Right hindlimb (tissue), 1 donor: ENCODE measurements at regions not wholly inside any gene's neighbourhood (a gene's known extent, or its start where the extent isn't known, plus 50 kb on each side); places are given as distances from the start of the nearest gene placed in this dataset.

Experiments
- DNase-seq: peaks from one replicate; pipeline ENCODE4 v3.0.0-alpha.2; 2018

- no peak for DNase-seq
Observed at GRCh38 chr1:193513032-193513431, 326.6 kb upstream of the B3GALT2 start.

DNA sequence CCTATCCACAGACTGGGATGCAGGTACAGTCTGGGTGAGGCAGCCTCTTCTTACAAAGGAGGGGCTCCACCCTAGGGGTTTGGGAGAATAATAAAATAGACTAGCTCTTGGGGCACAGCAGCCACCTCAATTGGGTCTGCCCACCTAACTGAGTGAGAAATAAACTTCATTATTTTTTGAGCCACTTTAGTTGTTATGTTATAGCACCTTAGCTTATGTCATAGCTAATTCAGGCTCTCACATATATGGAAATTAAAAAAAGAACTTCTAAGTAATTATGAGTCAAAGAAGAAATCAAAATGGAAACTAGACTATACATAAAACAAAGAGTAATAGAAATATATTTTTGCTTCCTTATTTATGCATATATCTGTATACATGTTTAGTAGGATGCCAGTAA is 318.5 kb upstream of the B3GALT2 start:
- DNase-seq = no peak

DNA sequence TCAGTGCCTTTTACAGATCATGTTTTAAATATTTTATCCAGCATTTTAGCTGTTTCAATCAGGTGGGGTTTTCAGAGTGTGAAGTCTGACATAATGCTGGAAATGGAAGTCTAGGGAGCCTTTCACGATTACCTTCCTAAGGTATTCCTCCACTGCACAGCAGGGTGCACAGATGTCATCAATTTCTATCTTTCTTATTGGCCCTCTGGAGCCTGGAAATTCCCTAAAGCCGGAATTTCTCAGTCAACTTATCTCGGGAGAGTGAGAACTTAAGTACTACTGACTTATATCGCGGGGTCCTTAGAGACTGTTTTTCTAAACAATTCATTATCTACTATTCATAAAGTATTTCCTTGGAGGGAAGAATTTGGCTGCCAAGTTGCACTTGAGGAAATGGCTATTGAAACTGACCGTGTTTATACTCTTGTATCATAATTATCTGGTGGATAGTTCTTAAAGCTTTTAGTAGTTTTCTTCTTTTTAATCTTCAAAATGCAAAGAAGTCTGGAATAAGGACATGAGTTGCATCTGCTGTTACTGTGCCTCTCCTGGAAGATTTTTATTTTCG is 311.8 kb upstream of the B3GALT2 start:
- DNase-seq = no peak

DNA sequence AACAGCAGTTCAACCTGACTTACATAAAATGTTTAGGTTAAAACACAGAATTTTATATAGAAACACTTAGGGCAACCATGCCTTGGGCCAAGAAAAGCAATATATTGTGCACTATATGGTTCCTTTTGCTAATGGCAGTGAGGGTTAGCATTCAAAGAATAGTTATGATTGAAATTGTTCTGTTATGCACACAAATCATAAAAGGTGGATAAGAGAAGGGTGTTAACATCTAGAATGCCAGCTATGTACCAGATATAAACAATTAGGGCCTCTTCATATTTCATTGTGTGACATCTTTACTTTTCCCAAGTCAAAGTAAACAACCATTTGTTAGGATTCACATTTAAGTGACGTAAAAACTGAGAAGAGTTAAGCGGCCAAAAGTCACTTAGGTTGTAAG is 308.0 kb upstream of the B3GALT2 start:
- no peak for DNase-seq

GRCh38 chr1:193489191-193489590 is 302.8 kb upstream of the B3GALT2 start:
- no peak for DNase-seq

- DNase-seq = no peak
Observed at GRCh38 chr1:193487722-193488121, 301.3 kb upstream of the B3GALT2 start.

DNA sequence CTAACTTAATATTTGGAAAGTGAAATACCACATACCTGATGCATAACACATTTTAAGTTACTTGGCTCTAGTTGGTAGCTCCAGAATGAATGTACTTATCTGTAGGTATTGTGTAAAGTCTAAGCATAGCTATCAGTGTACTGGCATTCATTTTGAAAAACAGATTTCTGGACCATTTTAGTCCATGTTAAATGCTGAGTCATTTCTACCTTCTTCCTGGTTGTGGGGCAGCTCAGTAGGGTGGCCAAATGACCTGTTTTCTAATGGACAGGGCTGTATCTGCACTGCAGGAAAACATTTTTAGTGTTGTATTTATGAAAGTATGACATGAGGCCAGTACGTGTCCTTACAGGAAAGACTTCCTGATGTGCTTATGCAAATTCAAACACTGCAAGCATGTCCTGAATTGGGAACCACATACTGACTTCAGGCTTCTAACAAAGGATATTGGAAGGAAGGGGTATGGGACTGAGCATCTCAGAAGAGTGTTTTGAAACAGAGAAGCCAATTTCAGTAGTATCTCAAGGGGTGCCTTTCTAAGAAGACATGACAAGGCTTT is 300.3 kb upstream of the B3GALT2 start:
- no peak for DNase-seq

DNA sequence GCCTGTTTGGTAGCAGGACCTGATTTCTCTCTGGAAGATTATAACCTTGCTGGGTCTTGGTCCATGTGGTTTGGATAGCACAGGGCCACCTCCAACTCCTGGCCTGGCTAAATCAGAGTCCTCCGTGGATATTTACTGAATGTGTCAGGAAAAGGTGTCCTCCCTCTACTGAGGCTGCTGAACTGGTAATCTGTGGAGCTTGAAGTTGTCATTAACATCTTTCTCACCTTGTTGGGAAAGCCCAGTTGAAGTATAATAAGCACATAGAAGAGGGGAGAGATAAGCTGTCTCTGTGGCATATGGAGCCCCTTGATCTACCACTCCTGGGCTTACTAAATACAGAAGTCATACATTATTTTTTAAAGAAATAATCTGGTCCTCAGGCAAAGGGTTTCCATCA is 294.3 kb upstream of the B3GALT2 start:
- DNase-seq = no peak

GRCh38 chr1:193479187-193479586 is 292.8 kb upstream of the B3GALT2 start:
- DNase-seq = no peak

GRCh38 chr1:193476748-193477147 is 290.3 kb upstream of the B3GALT2 start:
- no peak for DNase-seq

DNA sequence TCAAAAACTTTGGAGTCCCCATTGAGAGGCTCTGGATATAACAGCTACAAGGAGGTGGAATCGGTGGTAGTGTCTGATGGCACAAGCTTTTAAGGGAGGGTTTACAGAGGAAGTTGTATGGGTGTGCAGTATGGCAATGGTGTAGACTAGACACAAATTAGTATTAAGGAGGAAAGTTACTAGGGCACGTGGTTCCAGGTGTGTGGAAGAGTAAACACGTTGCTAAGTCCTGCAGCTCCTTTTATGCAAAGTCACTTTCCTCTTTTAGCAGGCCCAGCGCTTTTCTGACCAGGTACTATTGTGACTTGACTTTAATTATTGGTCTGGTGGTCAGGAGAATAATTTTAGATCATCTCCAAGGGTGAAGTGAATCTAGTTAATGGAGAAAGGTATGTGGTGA is 287.5 kb upstream of the B3GALT2 start:
- no peak for DNase-seq

DNA sequence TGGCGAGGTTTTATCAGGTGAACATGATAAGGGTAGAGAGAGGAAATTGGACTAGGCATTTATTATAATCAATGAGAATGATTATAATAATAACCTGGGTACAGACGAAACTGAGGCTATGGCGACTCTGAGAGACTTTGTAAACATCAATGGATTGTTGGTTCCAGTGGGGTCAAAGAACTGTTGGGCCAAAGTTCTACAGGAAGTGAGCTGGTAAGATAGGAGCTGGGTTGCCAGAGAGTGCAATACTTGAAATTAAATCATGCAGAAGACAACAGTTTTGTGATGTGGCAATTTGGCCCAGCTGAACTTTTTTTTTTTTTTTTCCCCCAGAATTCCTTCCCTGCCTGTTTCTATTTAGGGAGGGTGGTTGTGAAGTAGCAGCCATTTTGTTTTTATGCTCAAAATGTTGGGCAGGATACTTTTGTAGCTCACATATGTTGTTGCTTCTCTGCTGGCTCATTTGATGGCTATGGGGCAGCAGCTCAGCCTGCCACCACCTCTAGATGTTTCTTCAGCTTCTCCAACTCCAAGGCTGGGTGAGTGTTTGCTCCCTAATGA is 286.5 kb upstream of the B3GALT2 start:
- no peak for DNase-seq

GRCh38 chr1:193472430-193472829 is 286.0 kb upstream of the B3GALT2 start:
- no peak for DNase-seq

- no peak for DNase-seq
Observed at GRCh38 chr1:193471981-193472380, 285.6 kb upstream of the B3GALT2 start.

GRCh38 chr1:193463326-193463932 is 277.0 kb upstream of the B3GALT2 start:
- DNase-seq = no peak

DNA sequence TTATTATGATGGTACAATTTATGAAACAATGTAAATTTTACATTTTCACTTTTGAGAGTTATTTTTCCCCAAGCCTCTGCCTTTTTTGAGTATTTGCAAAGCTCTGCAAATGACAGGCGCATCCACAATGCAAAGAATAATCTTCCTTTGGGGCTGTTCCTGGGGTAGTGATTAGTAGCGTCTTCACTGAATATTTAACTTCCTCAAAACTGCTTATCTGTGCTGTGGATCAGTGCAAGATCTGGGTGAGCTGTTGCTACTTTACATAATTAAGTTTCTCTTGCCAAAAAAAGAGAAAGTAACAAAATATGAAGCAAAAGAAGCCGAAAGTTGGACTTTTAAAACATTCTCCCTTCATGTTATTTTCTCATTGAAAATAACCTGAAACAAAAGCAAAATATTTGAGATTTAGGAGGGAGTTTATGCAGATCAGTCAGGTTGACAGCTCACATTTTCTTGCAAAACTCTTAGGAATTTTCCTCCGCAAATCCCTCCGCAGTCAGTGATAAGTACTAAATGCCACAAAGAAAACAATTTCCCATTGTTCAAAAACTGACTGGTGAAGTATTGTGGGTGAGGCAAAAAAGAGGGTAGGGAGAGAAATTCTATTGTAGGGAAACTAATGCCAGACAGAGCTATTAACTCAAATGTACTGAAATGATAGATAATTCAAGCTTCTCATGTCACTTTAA is 276.4 kb upstream of the B3GALT2 start:
- no peak for DNase-seq

- no peak for DNase-seq
Observed at GRCh38 chr1:193458628-193459027, 272.2 kb upstream of the B3GALT2 start.

GRCh38 chr1:193457676-193458075 is 271.3 kb upstream of the B3GALT2 start:
- DNase-seq = no peak

- DNase-seq = no peak
Observed at GRCh38 chr1:193456811-193457280, 270.4 kb upstream of the B3GALT2 start.

GRCh38 chr1:193451606-193452005 is 265.2 kb upstream of the B3GALT2 start:
- no peak for DNase-seq

GRCh38 chr1:193451001-193451400 is 264.6 kb upstream of the B3GALT2 start:
- no peak for DNase-seq

GRCh38 chr1:193448682-193449461 is 262.5 kb upstream of the B3GALT2 start:
- DNase-seq = no peak

- DNase-seq = no peak
Observed at GRCh38 chr1:193443886-193444285, 257.5 kb upstream of the B3GALT2 start.
